Jurkat, Clone E6-1 (cell line): ENCODE measurements at regions not wholly inside any gene's neighbourhood (a gene's known extent, or its start where the extent isn't known, plus 50 kb on each side); places are given as distances from the start of the nearest gene placed in this dataset.
"Not testable (repeated sequence)": the region's sequence is repeated elsewhere in the genome, so short reads cannot be mapped to it uniquely, and the experiment has no call there.

Experiments
- DNase-seq: peaks from one replicate; pipeline ENCODE4 v3.0.0-alpha.2; 2011; ENCODE audit warnings: low read depth, low spot score
- H3K4me3 ChIP-seq: 2 replicates; pipeline ENCODE4 v1.5.1; 2011; ENCODE audit warnings: mild to moderate bottlenecking, low read length, control low read depth, moderate library complexity

DNA sequence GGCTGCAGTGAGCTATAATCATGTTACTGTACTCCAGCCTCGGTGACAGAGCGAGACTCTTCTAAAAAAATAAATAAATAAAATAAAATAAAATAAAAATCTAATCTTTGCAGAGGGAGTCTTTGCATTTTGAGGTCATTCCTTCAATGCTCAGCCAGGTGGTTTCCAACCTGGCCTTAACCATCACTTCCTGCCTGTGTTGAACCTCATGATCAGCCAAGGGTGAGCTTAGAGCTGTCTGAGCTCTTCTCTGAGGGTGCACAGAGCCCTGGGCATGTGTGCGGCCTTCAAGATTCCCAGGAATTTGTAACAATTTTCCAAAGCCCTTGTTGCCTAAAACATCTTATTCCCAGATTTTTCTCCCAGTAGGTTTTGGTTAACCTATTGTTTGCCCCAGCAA is 94.3 kb downstream of the KCNJ12 start:
- H3K4me3 ChIP-seq, result not testable (repeated sequence)

GRCh38 chr17:21470861-21471260 is 94.7 kb downstream of the KCNJ12 start:
- no peak overlapping the region for H3K4me3 ChIP-seq
- DNase-seq, result no peak

More for the DNA sequence above, 94.3 kb downstream of the KCNJ12 start:
- DNase-seq, result not testable (repeated sequence)

DNA sequence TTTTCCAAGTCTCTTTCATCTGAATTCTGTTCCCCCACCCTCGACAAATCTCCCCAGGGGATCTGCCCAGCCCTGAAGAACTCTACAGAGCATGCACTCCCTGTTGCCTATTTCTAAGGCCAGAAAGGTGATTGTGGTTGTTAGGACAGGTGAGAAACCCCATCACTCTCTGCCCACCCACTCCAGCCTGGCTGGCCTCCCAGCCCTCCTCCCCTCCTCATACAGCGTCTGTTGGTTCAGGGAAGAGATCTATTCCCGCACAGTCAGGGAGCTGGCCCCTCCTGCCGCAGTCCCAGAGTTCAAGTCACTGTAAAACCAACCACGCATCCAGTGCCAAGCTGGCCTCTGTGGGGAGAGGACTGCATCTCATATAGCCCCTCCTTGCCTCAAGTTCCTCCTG is 98.7 kb downstream of the KCNJ12 start:
- no peak for DNase-seq
- no peak overlapping the region for H3K4me3 ChIP-seq

- H3K4me3 ChIP-seq, result no peak overlapping the region
- DNase-seq, result no peak
Measured at GRCh38 chr17:21475571-21475970, 99.4 kb downstream of the KCNJ12 start.

DNA sequence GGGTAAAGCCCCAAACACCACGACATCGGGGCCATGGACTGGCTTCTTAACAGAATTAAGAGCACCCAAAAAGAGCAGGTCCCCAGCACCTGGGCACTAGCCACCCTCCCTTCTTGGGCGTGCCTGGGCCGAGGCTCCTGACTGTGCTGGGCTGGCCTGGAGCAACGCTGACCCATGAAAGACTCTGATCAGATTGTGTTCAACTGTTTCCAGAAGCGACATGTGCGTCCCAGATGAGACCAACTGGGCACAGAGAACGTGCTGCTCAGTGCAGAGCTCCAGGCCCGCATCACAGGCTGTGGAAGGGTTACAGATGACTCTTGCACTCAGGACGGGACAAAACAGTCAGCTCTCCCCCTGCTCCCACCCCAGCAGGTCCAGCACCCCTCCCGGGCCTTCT is 100.7 kb downstream of the KCNJ12 start:
- DNase-seq, result no peak
- H3K4me3 ChIP-seq, result no peak overlapping the region

GRCh38 chr17:21482189-21482865 is 106.2 kb downstream of the KCNJ12 start:
- no peak for DNase-seq
- no peak overlapping the region for H3K4me3 ChIP-seq

GRCh38 chr17:21488043-21488442 is 111.9 kb downstream of the KCNJ12 start:
- DNase-seq, H3K4me3 ChIP-seq: not testable (repeated sequence)

DNA sequence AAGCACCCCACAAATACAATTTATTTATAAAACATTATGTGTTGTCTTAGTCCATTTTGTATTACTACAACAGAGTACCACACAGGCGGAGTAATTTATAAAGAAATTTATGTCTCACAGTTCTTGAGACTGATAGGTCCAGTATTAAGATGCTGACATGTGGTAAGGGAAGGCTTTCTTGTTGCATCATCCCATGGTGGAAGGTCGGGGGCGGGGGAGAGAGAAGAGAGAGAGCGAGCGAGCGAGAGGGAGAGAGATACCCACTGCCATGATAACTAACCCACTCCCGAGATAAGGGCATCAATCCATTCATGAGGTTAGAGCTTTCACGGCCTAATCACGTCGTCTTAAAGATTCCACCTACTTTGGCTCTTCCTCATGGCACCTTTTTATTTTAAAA is 117.8 kb downstream of the KCNJ12 start:
- DNase-seq, result no peak
- H3K4me3 ChIP-seq, result no peak overlapping the region

- H3K4me3 ChIP-seq, result no peak overlapping the region
- DNase-seq, result no peak
Measured at GRCh38 chr17:21495281-21495680, 119.1 kb downstream of the KCNJ12 start.

- no peak for DNase-seq
Measured at GRCh38 chr17:21500064-21500463, 123.9 kb downstream of the KCNJ12 start.

GRCh38 chr17:21501927-21502700 is 126.0 kb downstream of the KCNJ12 start:
- DNase-seq, H3K4me3 ChIP-seq: not testable (repeated sequence)

More at GRCh38 chr17:21500064-21500463, 123.9 kb downstream of the KCNJ12 start:
- no peak overlapping the region for H3K4me3 ChIP-seq

DNA sequence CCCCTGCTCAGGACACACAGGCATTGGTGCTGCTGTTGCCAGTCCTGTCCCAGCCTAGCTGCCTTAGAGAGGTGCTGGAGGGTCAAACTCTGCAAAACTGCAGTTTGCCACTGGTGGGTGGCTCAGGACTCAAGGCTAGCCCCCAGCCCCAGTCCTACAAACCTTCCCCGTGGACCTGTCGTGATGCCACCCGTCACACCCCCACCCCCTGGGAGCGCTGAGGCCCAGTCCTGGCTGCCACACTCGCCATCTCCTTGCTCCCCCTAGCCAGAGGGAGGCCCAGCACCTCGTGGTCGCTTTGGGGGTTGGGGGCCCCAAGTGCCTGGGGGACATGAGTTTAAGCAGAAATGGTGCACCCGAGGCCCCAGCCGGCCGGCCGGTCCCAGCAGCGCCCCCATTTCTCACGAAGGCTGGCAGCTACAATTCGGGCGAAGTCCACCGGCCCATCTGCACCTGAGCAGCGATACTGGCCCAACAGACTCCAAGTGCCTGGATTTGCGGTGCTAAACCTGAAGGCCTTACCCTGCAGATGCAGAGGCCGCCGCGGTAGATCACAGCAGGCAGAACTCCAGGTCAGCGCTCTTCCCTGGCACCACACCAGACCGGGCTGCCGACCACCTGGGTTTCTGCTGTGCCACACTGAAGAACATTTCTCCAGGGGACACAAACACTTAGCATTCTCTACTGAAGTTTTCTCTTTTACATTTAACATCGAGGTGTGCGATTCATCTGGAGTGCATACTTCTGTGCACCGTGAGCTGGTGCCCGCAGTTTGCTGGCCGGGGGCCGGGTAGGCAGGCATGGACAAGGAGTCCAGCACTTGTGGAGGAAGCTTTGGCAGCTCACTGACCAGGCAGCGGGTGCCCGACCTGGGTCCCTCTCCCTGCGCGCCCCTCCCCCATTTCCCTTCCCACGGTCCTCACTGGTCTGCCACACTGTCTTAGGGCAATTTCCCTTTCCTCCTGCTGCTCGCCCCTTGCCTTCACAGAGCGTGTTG is 130.0 kb downstream of the KCNJ12 start:
- DNase-seq, result no peak

GRCh38 chr17:21507806-21508205 is 131.6 kb downstream of the KCNJ12 start:
- not testable (repeated sequence) for DNase-seq, H3K4me3 ChIP-seq

More for the DNA sequence above, 130.0 kb downstream of the KCNJ12 start:
- H3K4me3 ChIP-seq, result no peak overlapping the region

DNA sequence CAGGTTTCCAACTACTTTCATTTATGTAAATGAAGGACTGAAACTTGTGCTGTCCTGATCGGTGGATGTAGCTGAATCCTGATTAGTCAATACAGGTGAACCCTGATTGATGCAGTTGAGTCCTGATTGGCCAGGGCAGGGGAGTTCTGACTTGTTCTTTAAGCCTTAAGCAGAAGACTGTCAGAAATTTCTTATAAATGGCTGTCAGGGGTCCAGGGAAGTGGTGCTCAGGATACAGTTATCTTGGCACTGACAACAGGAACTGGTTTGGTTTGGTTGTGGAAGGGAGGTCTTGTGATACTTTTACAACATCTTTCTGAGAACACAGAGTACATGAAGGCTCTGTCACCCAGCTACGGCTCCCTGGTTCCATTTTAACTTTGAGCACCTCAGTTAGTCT is 132.1 kb downstream of the KCNJ12 start:
- no peak overlapping the region for H3K4me3 ChIP-seq

DNA sequence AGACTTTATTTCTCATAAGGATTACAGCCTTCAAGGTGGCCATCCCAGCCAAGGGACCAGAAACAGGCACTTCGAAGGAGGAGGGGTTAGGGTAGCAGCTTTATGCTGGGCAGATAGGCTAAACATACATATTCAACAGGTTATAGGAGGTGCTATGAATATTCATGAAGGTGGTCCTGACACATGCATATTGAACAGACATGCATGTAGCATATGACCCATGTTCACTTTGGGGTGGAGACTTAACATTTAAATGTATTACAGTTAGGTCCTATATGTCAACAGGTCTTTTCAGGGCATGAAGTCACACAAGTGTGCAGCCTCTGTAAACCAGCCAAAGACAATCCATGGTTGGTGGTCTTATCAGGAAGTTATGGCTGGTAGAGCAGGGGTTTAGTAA is 133.2 kb downstream of the KCNJ12 start:
- DNase-seq, H3K4me3 ChIP-seq: not testable (repeated sequence)

More for the DNA sequence above, 132.1 kb downstream of the KCNJ12 start:
- no peak for DNase-seq

DNA sequence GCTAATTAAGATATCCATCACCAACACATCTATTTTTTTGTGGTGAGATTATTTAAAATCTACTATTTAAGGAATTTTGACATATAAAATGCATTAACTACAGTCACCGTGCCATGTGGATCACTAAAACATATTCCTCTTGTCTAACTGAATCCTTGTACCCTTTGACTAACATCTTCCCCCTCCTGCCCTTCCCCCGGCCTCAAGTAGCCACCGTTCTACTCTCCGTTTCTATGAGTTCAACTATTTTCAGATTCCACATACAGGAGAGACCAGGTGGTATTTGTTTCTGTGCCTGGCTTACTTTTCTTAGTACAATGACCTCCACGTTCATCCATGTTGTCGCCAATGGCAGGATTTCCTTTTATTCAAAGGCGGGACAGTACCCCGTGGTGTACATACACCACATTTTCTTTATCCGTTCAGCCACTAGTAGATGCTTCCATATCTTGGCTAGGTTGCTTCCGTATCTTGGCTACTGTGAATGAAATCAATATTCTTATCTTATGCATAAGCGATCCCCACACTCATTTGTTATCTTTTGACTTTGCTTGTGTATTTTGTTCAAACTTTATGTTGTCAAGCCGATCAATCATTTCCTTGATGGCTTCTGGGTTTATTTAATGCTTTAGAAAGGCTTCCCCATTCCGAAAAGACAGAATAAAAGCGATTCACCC is 134.7 kb downstream of the KCNJ12 start:
- DNase-seq, result no peak
- no peak overlapping the region for H3K4me3 ChIP-seq

DNA sequence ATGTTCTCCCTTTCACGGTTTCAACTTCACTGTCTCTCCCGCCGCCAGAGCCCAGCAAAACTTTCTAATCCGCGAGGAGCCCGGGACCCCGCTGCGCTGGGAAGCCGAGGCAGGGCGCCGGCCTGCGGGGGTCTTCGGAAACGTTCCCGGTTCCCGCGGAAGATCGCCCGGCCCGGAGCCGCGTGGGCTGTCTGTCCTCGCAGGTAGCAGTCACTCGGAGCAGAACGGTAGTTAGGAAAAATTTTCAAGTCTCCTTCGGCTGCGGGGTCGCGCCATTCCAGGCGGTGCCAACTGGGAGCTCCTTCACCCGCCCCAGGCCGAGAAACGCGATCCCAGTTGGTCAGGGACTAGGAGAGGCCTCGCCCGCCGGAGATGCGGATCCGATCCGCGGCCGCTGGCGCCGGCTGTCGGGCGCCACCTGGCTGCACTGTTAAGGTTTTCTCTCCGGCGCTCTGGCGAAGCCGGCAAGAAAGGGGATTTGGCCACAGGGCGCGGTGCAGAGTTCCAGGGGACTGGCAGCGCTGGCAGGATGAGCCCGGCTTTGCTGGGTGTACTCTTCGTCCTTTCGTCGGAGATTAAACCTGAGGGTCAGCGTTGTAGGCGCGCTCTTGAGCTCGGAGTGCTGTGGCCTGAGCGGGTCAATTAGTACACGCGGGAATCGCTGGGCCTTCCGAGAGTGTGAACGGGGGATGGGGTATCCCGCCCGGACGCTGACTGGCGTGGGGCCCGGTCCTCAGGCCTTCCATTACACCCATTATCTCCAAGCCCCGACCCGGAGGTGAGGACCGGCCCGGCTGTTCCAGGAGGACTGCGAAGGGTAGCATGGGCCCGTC is 135.4 kb downstream of the KCNJ12 start:
- H3K4me3 ChIP-seq, result no peak overlapping the region
- no peak for DNase-seq
